Heart left ventricle (tissue), 13 donors: ENCODE measurements at regions not wholly inside any gene's neighbourhood (a gene's known extent, or its start where the extent isn't known, plus 50 kb on each side); places are given as distances from the start of the nearest gene placed in this dataset.
"Not testable (repeated sequence)": the region's sequence is repeated elsewhere in the genome, so short reads cannot be mapped to it uniquely, and the experiment has no call there.

Source experiments
- POLR2A ChIP-seq, 2 donors: fragments of 450-650 bp; IDR thresholded peaks; one replicate each; pipeline ENCODE4 v1.6.1; 2017; ENCODE audit warnings: antibody characterized with exemption in 2 of 2, mild to moderate bottlenecking in 2 of 2, moderate library complexity in 2 of 2
- TF ChIP-seq, protein P1 (sequence below), 12 donors: fragments of 200-600 bp; sonication (generic) in 4 of 12; IDR thresholded peaks; one replicate each; pipeline versions ENCODE4 v1.5.0 to v1.8.0; 2018 to 2022; ENCODE audit warnings: antibody characterized with exemption in 12 of 12, mild to moderate bottlenecking in 5 of 12
- donor health status: ischemic (EF 13 %, LVEDD 7.1; RV severe dilation, severe dysfunction).
- donor health status: DM: no; HTN: yes; CAD: no.
- donor health status: DM: no; HTN: no; CAD: no.
- donor health status: ischemic (EF 25% LVEDD 6.9; RV normal size, moderate dysfunction).
- donor health status: ischemic (EF 25% LVEDD 5.7; RV mildly dilated, moderate dysfunction).
- donor health status: ischemic (EF 35%, LVEDD 5.7; RV mildly dilated, moderate dysfunction).
- donor health status: nonischemic (EF 11% LVEDD 7.7; RV severe dilation, severe dysfunction).
- donor health status: DM: yes; HTN: yes; CAD: no.
- donor health status: PGD.
- donor health status: ischemic (EF 29% LVEDD 5.4; RV normal size, mild dysfunction).
- donor health status: nonischemic (EF 23%, LVEDD 6.1; RV moderate dilation, normal function).

- TF ChIP-seq, protein P1, sequence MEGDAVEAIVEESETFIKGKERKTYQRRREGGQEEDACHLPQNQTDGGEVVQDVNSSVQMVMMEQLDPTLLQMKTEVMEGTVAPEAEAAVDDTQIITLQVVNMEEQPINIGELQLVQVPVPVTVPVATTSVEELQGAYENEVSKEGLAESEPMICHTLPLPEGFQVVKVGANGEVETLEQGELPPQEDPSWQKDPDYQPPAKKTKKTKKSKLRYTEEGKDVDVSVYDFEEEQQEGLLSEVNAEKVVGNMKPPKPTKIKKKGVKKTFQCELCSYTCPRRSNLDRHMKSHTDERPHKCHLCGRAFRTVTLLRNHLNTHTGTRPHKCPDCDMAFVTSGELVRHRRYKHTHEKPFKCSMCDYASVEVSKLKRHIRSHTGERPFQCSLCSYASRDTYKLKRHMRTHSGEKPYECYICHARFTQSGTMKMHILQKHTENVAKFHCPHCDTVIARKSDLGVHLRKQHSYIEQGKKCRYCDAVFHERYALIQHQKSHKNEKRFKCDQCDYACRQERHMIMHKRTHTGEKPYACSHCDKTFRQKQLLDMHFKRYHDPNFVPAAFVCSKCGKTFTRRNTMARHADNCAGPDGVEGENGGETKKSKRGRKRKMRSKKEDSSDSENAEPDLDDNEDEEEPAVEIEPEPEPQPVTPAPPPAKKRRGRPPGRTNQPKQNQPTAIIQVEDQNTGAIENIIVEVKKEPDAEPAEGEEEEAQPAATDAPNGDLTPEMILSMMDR (IDR thresholded peaks at IDR 0.05): not testable (repeated sequence)
- TF ChIP-seq POLR2A (IDR thresholded peaks at IDR 0.05): not testable (repeated sequence)
These were observed 1859.9 kb downstream of the FOXD4L5 start for GRCh38 chr9:63425123-63425522.
